Tibial nerve (tissue), 4 donors: ENCODE measurements at regions not wholly inside any gene's neighbourhood (a gene's known extent, or its start where the extent isn't known, plus 50 kb on each side); places are given as distances from the start of the nearest gene placed in this dataset.

ENCODE experiments used
- CTCF ChIP-seq, 5 experiments: fragments of 200-600 bp in 3 of 5; fragments of 450-650 bp in 2 of 5; sonication (generic) in 3 of 5; IDR thresholded peaks; one replicate each; pipeline ENCODE4 v1.5.1; 2016 to 2019; ENCODE audit warnings: antibody characterized with exemption in 5 of 5, mild to moderate bottlenecking in 3 of 5, moderate library complexity in 2 of 5
- EP300 ChIP-seq, 2 donors: sonication (generic); formaldehyde crosslinking; IDR thresholded peaks; one replicate each; pipeline ENCODE4 v1.6.1; 2017; ENCODE audit warnings: antibody characterized with exemption in 2 of 2, mild to moderate bottlenecking in 1 of 2

- TF ChIP-seq EP300 (IDR thresholded peaks at IDR 0.05) (no peak), CTCF (IDR thresholded peaks at IDR 0.05) (no peak)
Observed at GRCh38 chr4:129403848-129404247, 307.9 kb downstream of the C4orf33 start.
